CD14-positive monocyte (primary cell): ENCODE measurements at regions not wholly inside any gene's neighbourhood (a gene's known extent, or its start where the extent isn't known, plus 50 kb on each side); places are given as distances from the start of the nearest gene placed in this dataset.

Source experiments
- DNase-seq, 3 donors: peaks; one replicate each; pipeline ENCODE4 v3.0.0-alpha.2; 2011 to 2022
- H2AFZ ChIP-seq: 2 replicates; pipeline ENCODE4 v1.6.0; 2012; ENCODE audit warnings: mild to moderate bottlenecking, low read depth, low read length, inconsistent platforms; ENCODE audit not compliant: insufficient read depth, poor library complexity, severe bottlenecking
- H3K27ac ChIP-seq, 2 donors: 1 replicate in 1 of 2; 2 replicates in 1 of 2; pipeline ENCODE4 v1.5.1; 2012 to 2013; ENCODE audit warnings: low read length in 2 of 2, control low read depth in 1 of 2, inconsistent platforms in 1 of 2, low read depth in 1 of 2, mild to moderate bottlenecking in 1 of 2
- H3K27me3 ChIP-seq, 2 donors: one replicate each; pipeline versions ENCODE4 v1.6.0 to v1.6.1; 2011 to 2013; ENCODE audit warnings: low read length in 2 of 2; ENCODE audit not compliant: control insufficient read depth in 2 of 2, insufficient read depth in 2 of 2
- H3K36me3 ChIP-seq, 2 donors: replicated peaks in 1 of 2; 1 replicate in 1 of 2; 2 replicates in 1 of 2; pipeline versions ENCODE4 v1.5.1 to v1.6.1; 2012 to 2013; ENCODE audit warnings: low read length in 2 of 2, control low read depth in 1 of 2, inconsistent platforms in 1 of 2, mild to moderate bottlenecking in 1 of 2; ENCODE audit not compliant: insufficient read depth in 2 of 2, control insufficient read depth in 1 of 2
- H3K4me1 ChIP-seq, 2 donors: 1 replicate in 1 of 2; 2 replicates in 1 of 2; pipeline versions ENCODE4 v1.5.1 to v1.6.1; 2012 to 2013; ENCODE audit warnings: low read length in 2 of 2, control low read depth in 1 of 2, inconsistent platforms in 1 of 2, mild to moderate bottlenecking in 1 of 2, moderate library complexity in 1 of 2; ENCODE audit not compliant: insufficient read depth in 2 of 2, control insufficient read depth in 1 of 2
- H3K4me2 ChIP-seq: replicated peaks from 2 replicates; pipeline ENCODE3; 2012; ENCODE audit warnings: low read length, moderate library complexity, mild to moderate bottlenecking; ENCODE audit not compliant: poor library complexity, severe bottlenecking; ENCODE audit errors: extremely low read depth
- H3K4me3 ChIP-seq, 3 experiments: fragments of 200-600 bp in 1 of 3; sonication (generic) in 1 of 3; replicated peaks in 1 of 3; 1 replicate in 2 of 3; 2 replicates in 1 of 3; pipeline ENCODE4 v1.5.1; 2011 to 2013; ENCODE audit warnings: low read length in 3 of 3, mild to moderate bottlenecking in 3 of 3, control low read depth in 2 of 3, low read depth in 2 of 3, inconsistent platforms in 1 of 3, moderate library complexity in 1 of 3
- H3K79me2 ChIP-seq: 2 replicates; pipeline ENCODE4 v1.6.0; 2012; ENCODE audit warnings: mild to moderate bottlenecking, control low read depth, inconsistent platforms, low read length, moderate library complexity; ENCODE audit not compliant: insufficient read depth
- H3K9ac ChIP-seq: 2 replicates; pipeline ENCODE4 v1.6.0; 2017; ENCODE audit warnings: low read length, mild to moderate bottlenecking; ENCODE audit not compliant: insufficient read depth, poor library complexity, severe bottlenecking
- H3K9me3 ChIP-seq, 2 donors: replicated peaks in 1 of 2; 1 replicate in 1 of 2; 2 replicates in 1 of 2; pipeline versions ENCODE4 v1.5.1 to v1.6.1; 2012 to 2013; ENCODE audit warnings: low read length in 2 of 2, control low read depth in 1 of 2; ENCODE audit not compliant: control insufficient read depth in 1 of 2, insufficient read depth in 1 of 2
- H4K20me1 ChIP-seq: 2 replicates; pipeline ENCODE4 v1.6.0; 2012; ENCODE audit warnings: mild to moderate bottlenecking, low read length, control low read depth, moderate library complexity; ENCODE audit not compliant: insufficient read depth
- H3K27ac Mint-ChIP-seq, 7 donors: one replicate each; pipeline ENCODE4 v1.8.0; 2020; ENCODE audit warnings: mild to moderate bottlenecking in 7 of 7, mixed read lengths in 7 of 7, moderate library complexity in 6 of 7, inconsistent platforms in 2 of 7
- H3K27me3 Mint-ChIP-seq, 3 donors: one replicate each; pipeline ENCODE4 v1.8.0; 2021 to 2022; ENCODE audit warnings: low read depth in 3 of 3, mild to moderate bottlenecking in 3 of 3, mixed read lengths in 3 of 3, moderate library complexity in 3 of 3, inconsistent platforms in 1 of 3
- H3K36me3 Mint-ChIP-seq, 2 donors: one replicate each; pipeline ENCODE4 v1.8.0; 2020; ENCODE audit warnings: mixed read lengths in 2 of 2, inconsistent platforms in 1 of 2, mild to moderate bottlenecking in 1 of 2
- H3K4me1 Mint-ChIP-seq: one replicate; pipeline ENCODE4 v1.8.0; 2020; ENCODE audit warnings: mild to moderate bottlenecking, mixed read lengths
- H3K4me3 Mint-ChIP-seq, 2 donors: one replicate each; pipeline ENCODE4 v1.8.0; 2020; ENCODE audit warnings: mild to moderate bottlenecking in 2 of 2, mixed read lengths in 2 of 2, moderate library complexity in 1 of 2
- H3K9me3 Mint-ChIP-seq, 7 donors: one replicate each; pipeline ENCODE4 v1.8.0; 2020 to 2022; ENCODE audit warnings: mixed read lengths in 7 of 7, mild to moderate bottlenecking in 6 of 7, moderate library complexity in 6 of 7, inconsistent platforms in 2 of 7
- CTCF ChIP-seq: fragments of 200-600 bp; IDR thresholded peaks from one replicate; pipeline ENCODE4 v1.8.0; 2022; ENCODE audit warnings: antibody characterized with exemption, mild to moderate bottlenecking
- WGBS: methylation state at CpG from one replicate; pipeline ENCODE4 v1.1.5; 2013; ENCODE audit warnings: missing lambda C conversion rate; ENCODE audit not compliant: insufficient coverage; 5-methylcytosine and 5-hydroxymethylcytosine counted together
- intact Hi-C, 2 donors: fragments of 100-400 bp; cut with micrococcal nuclease; formaldehyde crosslinking; loops; one replicate each; pipeline versions ENCODE4 v1.15.0 to v1.15.1; 2023

GRCh38 chr10:1928606-1929005 lies 191.3 kb upstream of the ADARB2 start:
- Histone ChIP-seq H2AFZ (no peak overlapping the region), H3K4me2 (no peak overlapping the region), H3K27me3 (no peaks in the 10 kb centered on the region), H3K79me2 (no peaks in the 10 kb centered on the region), H3K9ac (no peak overlapping the region), H3K4me1 (no peaks in the 10 kb centered on the region), H3K9me3 (no peaks in the 10 kb centered on the region), H4K20me1 (no peaks in the 10 kb centered on the region), H3K36me3 (no peaks in the 10 kb centered on the region), H3K27ac (no peak overlapping the region), H3K4me3 (no peak overlapping the region)
- Mint-ChIP-seq H3K27me3 (peaks cover 0 to 2% (median 2%) of the 10 kb centered on the region in 3 donors), H3K9me3 (peaks cover 0 to 6% (median 0%) of the 10 kb centered on the region in 7 donors), H3K27ac (no peak overlapping the region), H3K36me3 (no peaks in the 10 kb centered on the region), H3K4me3 (no peak overlapping the region), H3K4me1 (peaks cover 11% of the 10 kb centered on the region)
- 43% methylated on average over 4 of the region's 7 CpGs for WGBS
- DNase-seq = peak in 1 of 3 donors; percentile 13
- intact Hi-C loops = no loop called here
- no peak for TF ChIP-seq CTCF

GRCh38 chr10:1923998-1924397 lies 186.7 kb upstream of the ADARB2 start:
- H3K9me3 Mint-ChIP-seq = peaks cover 0 to 8% (median 1%) of the 10 kb centered on the region in 7 donors
- WGBS = 89% methylated on average over 8 of the region's 12 CpGs
- intact Hi-C loops = no loop called here

More at GRCh38 chr10:1923998-1924397, 186.7 kb upstream of the ADARB2 start:
- Histone ChIP-seq H3K36me3 (no peaks in the 10 kb centered on the region), H3K4me3 (no peak overlapping the region), H2AFZ (no peak overlapping the region), H3K79me2 (no peaks in the 10 kb centered on the region), H3K27ac (no peak overlapping the region), H3K9ac (no peak overlapping the region), H3K9me3 (no peaks in the 10 kb centered on the region), H3K4me2 (no peak overlapping the region), H3K4me1 (no peaks in the 10 kb centered on the region), H4K20me1 (no peaks in the 10 kb centered on the region), H3K27me3 (no peaks in the 10 kb centered on the region)
- Mint-ChIP-seq H3K36me3 (no peaks in the 10 kb centered on the region), H3K27ac (no peak overlapping the region), H3K4me3 (no peak overlapping the region), H3K27me3 (no peaks in the 10 kb centered on the region), H3K4me1 (peaks cover 4% of the 10 kb centered on the region)
- no peak for DNase-seq
- no peak for TF ChIP-seq CTCF
